Naive B cell (primary cell): ENCODE measurements at regions not wholly inside any gene's neighbourhood (a gene's known extent, or its start where the extent isn't known, plus 50 kb on each side); places are given as distances from the start of the nearest gene placed in this dataset.
"Not testable (repeated sequence)": the region's sequence is repeated elsewhere in the genome, so short reads cannot be mapped to it uniquely, and the experiment has no call there.

Source experiments
- ATAC-seq, 2 donors: fragments of 150-1000 bp; cut with Tn5 transposase; 2 replicates each; pipeline ENCODE4 v1.10.0; 2021; ENCODE audit warnings: low read depth in 2 of 2, mild to moderate bottlenecking in 2 of 2, moderate library complexity in 2 of 2
- DNase-seq: peaks from one replicate; pipeline ENCODE4 v3.0.0; 2022
- H3K27ac Mint-ChIP-seq, 6 donors: one replicate each; pipeline ENCODE4 v1.8.0; 2020 to 2022; ENCODE audit warnings: mild to moderate bottlenecking in 6 of 6, mixed read lengths in 6 of 6, moderate library complexity in 5 of 6, inconsistent platforms in 2 of 6
- H3K27me3 Mint-ChIP-seq, 3 donors: one replicate each; pipeline ENCODE4 v1.8.0; 2021 to 2022; ENCODE audit warnings: mixed read lengths in 3 of 3, mild to moderate bottlenecking in 1 of 3
- H3K36me3 Mint-ChIP-seq, 2 donors: one replicate each; pipeline ENCODE4 v1.8.0; 2020 to 2022; ENCODE audit warnings: mixed read lengths in 2 of 2, inconsistent platforms in 1 of 2, mild to moderate bottlenecking in 1 of 2
- H3K4me1 Mint-ChIP-seq, 3 donors: one replicate each; pipeline ENCODE4 v1.8.0; 2020 to 2022; ENCODE audit warnings: mixed read lengths in 3 of 3, inconsistent platforms in 1 of 3, mild to moderate bottlenecking in 1 of 3, moderate library complexity in 1 of 3
- H3K4me3 Mint-ChIP-seq, 8 donors: one replicate each; pipeline ENCODE4 v1.8.0; 2020 to 2022; ENCODE audit warnings: mild to moderate bottlenecking in 8 of 8, mixed read lengths in 8 of 8, moderate library complexity in 8 of 8, inconsistent platforms in 2 of 8
- H3K9me3 Mint-ChIP-seq, 7 donors: one replicate each; pipeline ENCODE4 v1.8.0; 2020 to 2022; ENCODE audit warnings: mixed read lengths in 7 of 7, mild to moderate bottlenecking in 5 of 7, inconsistent platforms in 2 of 7, moderate library complexity in 1 of 7

- no peak overlapping the region for H3K27ac Mint-ChIP-seq
- no peaks in the 10 kb centered on the region for H3K4me1 Mint-ChIP-seq
- DNase-seq: no peak
- H3K9me3 Mint-ChIP-seq: peaks cover 0 to 9% (median 0%) of the 10 kb centered on the region in 7 donors
- ATAC-seq: no peak
- H3K36me3 Mint-ChIP-seq: no peaks in the 10 kb centered on the region
- H3K27me3 Mint-ChIP-seq: no peaks in the 10 kb centered on the region
- H3K4me3 Mint-ChIP-seq: no peak overlapping the region
Observed at GRCh38 chrX:109874548-109874947, 128.4 kb upstream of the TMEM164 start.

GRCh38 chrX:109875831-109876230, 127.1 kb upstream of the TMEM164 start:
- Mint-ChIP-seq H3K27ac (no peak overlapping the region), H3K9me3 (peaks cover 0 to 9% (median 0%) of the 10 kb centered on the region in 7 donors), H3K4me1 (peaks cover 0 to 7% (median 5%) of the 10 kb centered on the region in 3 donors), H3K36me3 (no peaks in the 10 kb centered on the region), H3K4me3 (no peak overlapping the region), H3K27me3 (no peaks in the 10 kb centered on the region)
- ATAC-seq (no peak), DNase-seq (no peak)

- ATAC-seq: no peak
- Mint-ChIP-seq H3K4me1 (peaks cover 0 to 8% (median 5%) of the 10 kb centered on the region in 3 donors), H3K36me3 (no peaks in the 10 kb centered on the region), H3K4me3 (no peak overlapping the region), H3K9me3 (peaks cover 0 to 9% (median 0%) of the 10 kb centered on the region in 7 donors), H3K27ac (peak overlapping the region in 2 of 6 donors; percentile 9 to 17), H3K27me3 (no peaks in the 10 kb centered on the region)
- DNase-seq: no peak
Observed at GRCh38 chrX:109878236-109878635, 124.7 kb upstream of the TMEM164 start.

- DNase-seq: no peak
- peaks cover 0 to 5% (median 0%) of the 10 kb centered on the region in 7 donors for H3K9me3 Mint-ChIP-seq
- peaks cover 0 to 8% (median 5%) of the 10 kb centered on the region in 3 donors for H3K4me1 Mint-ChIP-seq
- H3K27me3 Mint-ChIP-seq: no peaks in the 10 kb centered on the region
- ATAC-seq: no peak
- H3K4me3 Mint-ChIP-seq: no peak overlapping the region
- H3K27ac Mint-ChIP-seq: no peak overlapping the region
- H3K36me3 Mint-ChIP-seq: no peaks in the 10 kb centered on the region
Observed at GRCh38 chrX:109879991-109880390, 122.9 kb upstream of the TMEM164 start.

GRCh38 chrX:109880629-109881028, 122.3 kb upstream of the TMEM164 start:
- Mint-ChIP-seq H3K9me3 (no peaks in the 10 kb centered on the region), H3K36me3 (no peaks in the 10 kb centered on the region), H3K27ac (peak overlapping the region in 2 of 6 donors; percentile 4 to 8), H3K4me3 (no peak overlapping the region), H3K27me3 (no peaks in the 10 kb centered on the region), H3K4me1 (peaks cover 0 to 8% (median 5%) of the 10 kb centered on the region in 3 donors)
- ATAC-seq (peak; percentile 56 to 77), DNase-seq (no peak)

GRCh38 chrX:109886122-109886761, 116.7 kb upstream of the TMEM164 start:
- no peak for DNase-seq
- peak overlapping the region in 1 of 6 donors; percentile 66 for H3K27ac Mint-ChIP-seq
- no peaks in the 10 kb centered on the region for H3K36me3 Mint-ChIP-seq
- no peaks in the 10 kb centered on the region for H3K9me3 Mint-ChIP-seq
- no peak for ATAC-seq
- no peaks in the 10 kb centered on the region for H3K27me3 Mint-ChIP-seq
- H3K4me1 Mint-ChIP-seq: peaks cover 13 to 38% (median 19%) of the 10 kb centered on the region in 3 donors
- H3K4me3 Mint-ChIP-seq: no peak overlapping the region

- H3K27ac Mint-ChIP-seq: peak overlapping the region; percentile 8 to 90 (median 51)
- peak; percentile 93 to 94 for ATAC-seq
- H3K4me3 Mint-ChIP-seq: peak overlapping the region; percentile 6 to 74 (median 50)
- H3K27me3 Mint-ChIP-seq: no peaks in the 10 kb centered on the region
- peak; percentile 42 for DNase-seq
- no peaks in the 10 kb centered on the region for H3K36me3 Mint-ChIP-seq
- H3K4me1 Mint-ChIP-seq: peaks cover 13 to 39% (median 19%) of the 10 kb centered on the region in 3 donors
- H3K9me3 Mint-ChIP-seq: peaks cover 0 to 2% (median 0%) of the 10 kb centered on the region in 7 donors
Observed at GRCh38 chrX:109889289-109890006, 113.5 kb upstream of the TMEM164 start.

- Mint-ChIP-seq H3K4me1 (peaks cover 13 to 39% (median 19%) of the 10 kb centered on the region in 3 donors), H3K36me3 (no peaks in the 10 kb centered on the region), H3K4me3 (peak overlapping the region in 5 of 8 donors; percentile 35 to 66 (median 50)), H3K27ac (peak overlapping the region in 3 of 6 donors; percentile 35 to 85 (median 71)), H3K27me3 (no peaks in the 10 kb centered on the region), H3K9me3 (peaks cover 0 to 2% (median 0%) of the 10 kb centered on the region in 7 donors)
- DNase-seq (no peak), ATAC-seq (no peak)
Observed at GRCh38 chrX:109890300-109890699, 112.6 kb upstream of the TMEM164 start.

GRCh38 chrX:109890910-109891502, 111.9 kb upstream of the TMEM164 start:
- no peaks in the 10 kb centered on the region for H3K36me3 Mint-ChIP-seq
- peak; percentile 23 for DNase-seq
- peaks cover 13 to 39% (median 19%) of the 10 kb centered on the region in 3 donors for H3K4me1 Mint-ChIP-seq
- H3K9me3 Mint-ChIP-seq: peaks cover 0 to 2% (median 0%) of the 10 kb centered on the region in 7 donors
- peak overlapping the region in 1 of 6 donors; percentile 19 for H3K27ac Mint-ChIP-seq
- H3K4me3 Mint-ChIP-seq: peak overlapping the region in 1 of 8 donors; percentile 65
- H3K27me3 Mint-ChIP-seq: no peaks in the 10 kb centered on the region
- ATAC-seq: no peak

GRCh38 chrX:109896024-109896423, 106.9 kb upstream of the TMEM164 start:
- not testable (repeated sequence) for ATAC-seq, H3K9me3 Mint-ChIP-seq, H3K36me3 Mint-ChIP-seq, DNase-seq, H3K27ac Mint-ChIP-seq, H3K27me3 Mint-ChIP-seq, H3K4me1 Mint-ChIP-seq, H3K4me3 Mint-ChIP-seq

GRCh38 chrX:109902665-109903064, 100.2 kb upstream of the TMEM164 start:
- no peak for DNase-seq
- ATAC-seq: no peak
- peaks cover 18 to 24% (median 19%) of the 10 kb centered on the region in 3 donors for H3K27me3 Mint-ChIP-seq
- no peaks in the 10 kb centered on the region for H3K36me3 Mint-ChIP-seq
- peaks cover 0 to 12% (median 3%) of the 10 kb centered on the region in 7 donors for H3K9me3 Mint-ChIP-seq
- H3K4me1 Mint-ChIP-seq: no peaks in the 10 kb centered on the region
- H3K4me3 Mint-ChIP-seq: no peak overlapping the region
- H3K27ac Mint-ChIP-seq: no peak overlapping the region

- ATAC-seq: no peak
- H3K4me3 Mint-ChIP-seq: no peak overlapping the region
- no peaks in the 10 kb centered on the region for H3K4me1 Mint-ChIP-seq
- H3K27me3 Mint-ChIP-seq: peaks cover 0 to 17% (median 0%) of the 10 kb centered on the region in 3 donors
- no peak for DNase-seq
- no peaks in the 10 kb centered on the region for H3K36me3 Mint-ChIP-seq
- H3K27ac Mint-ChIP-seq: no peak overlapping the region
- H3K9me3 Mint-ChIP-seq: peaks cover 0 to 4% (median 0%) of the 10 kb centered on the region in 7 donors
Observed at GRCh38 chrX:109911046-109911445, 91.9 kb upstream of the TMEM164 start.

- peaks cover 0 to 17% (median 0%) of the 10 kb centered on the region in 3 donors for H3K27me3 Mint-ChIP-seq
- ATAC-seq, H3K36me3 Mint-ChIP-seq, H3K4me1 Mint-ChIP-seq, H3K4me3 Mint-ChIP-seq, H3K9me3 Mint-ChIP-seq, DNase-seq, H3K27ac Mint-ChIP-seq: not testable (repeated sequence)
Observed at GRCh38 chrX:109912993-109913392, 89.9 kb upstream of the TMEM164 start.
